ENCODE measurements at regions not wholly inside any gene's neighbourhood (a gene's known extent, or its start where the extent isn't known, plus 50 kb on each side); places are given as distances from the start of the nearest gene placed in this dataset.
A peak's percentile ranks its signal among the peaks of the same experiment; 100 is the strongest.

DNA sequence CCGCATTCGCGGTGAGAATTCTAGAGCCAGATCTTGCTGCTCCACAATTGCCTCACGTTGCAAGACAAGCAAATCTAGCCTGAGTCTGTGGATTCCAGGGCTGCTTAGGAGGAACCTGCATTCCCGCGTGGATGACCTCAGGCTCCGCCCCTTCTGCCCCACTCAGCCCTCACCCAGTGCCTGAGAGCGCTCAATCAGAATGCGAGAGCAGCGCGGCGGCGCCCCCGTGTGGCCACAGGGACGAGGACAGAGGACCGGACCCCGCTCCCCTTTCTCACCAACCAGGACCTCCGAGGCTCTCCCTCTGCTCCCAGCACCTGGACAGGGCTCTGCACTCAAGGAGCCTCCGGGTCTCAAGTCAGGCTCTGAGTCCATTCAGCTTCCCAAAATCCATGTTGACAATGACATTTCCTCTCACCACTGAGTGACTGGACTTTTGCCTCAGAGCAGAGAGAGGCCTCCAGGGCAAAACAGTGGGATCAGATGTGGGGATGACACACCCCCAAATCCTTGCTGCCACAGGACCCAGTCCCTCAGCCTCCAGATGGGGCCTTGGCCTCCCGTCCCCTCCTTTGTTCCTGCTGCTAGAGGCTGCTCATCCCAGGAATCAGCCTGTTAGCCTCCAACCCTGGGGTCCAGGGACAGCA is 52.0 kb downstream of the RPP21 start:
- H3K27ac Mint-ChIP-seq, result no peak overlapping the region
- no peaks in the 10 kb centered on the region for H3K36me3 Mint-ChIP-seq
- peak; percentile 98 to 100 for ATAC-seq
- H3K9me3 Mint-ChIP-seq, result no peaks in the 10 kb centered on the region
- DNase-seq (ENCODE audit: low spot score in 2 of 2), result peak; percentile 82 to 95

DNA sequence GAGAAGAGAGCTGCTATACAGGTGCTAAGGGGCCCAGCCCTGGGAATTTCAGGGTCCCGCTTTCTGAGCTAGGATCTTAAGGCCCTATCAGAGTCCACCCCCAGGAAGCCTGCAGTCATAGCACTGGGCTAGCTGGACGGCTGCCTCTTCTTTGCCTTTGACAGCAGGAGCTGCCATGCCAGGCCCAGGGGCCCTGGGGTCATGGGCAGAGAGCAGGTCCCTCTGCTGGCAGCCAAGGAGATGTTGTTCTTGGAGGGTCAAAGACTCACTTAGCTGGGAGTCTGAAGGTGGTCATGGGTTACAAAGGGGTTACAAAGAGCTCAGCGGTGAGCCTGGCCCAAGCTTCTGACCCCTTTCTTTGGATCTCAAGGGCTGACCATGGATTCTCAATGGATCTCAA is 52.7 kb downstream of the RPP21 start:
- ATAC-seq, result no peak
- H3K36me3 Mint-ChIP-seq, result no peaks in the 10 kb centered on the region
- DNase-seq (ENCODE audit: low spot score in 2 of 2), result no peak
- no peak overlapping the region for H3K27ac Mint-ChIP-seq
- H3K9me3 Mint-ChIP-seq, result no peaks in the 10 kb centered on the region

DNA sequence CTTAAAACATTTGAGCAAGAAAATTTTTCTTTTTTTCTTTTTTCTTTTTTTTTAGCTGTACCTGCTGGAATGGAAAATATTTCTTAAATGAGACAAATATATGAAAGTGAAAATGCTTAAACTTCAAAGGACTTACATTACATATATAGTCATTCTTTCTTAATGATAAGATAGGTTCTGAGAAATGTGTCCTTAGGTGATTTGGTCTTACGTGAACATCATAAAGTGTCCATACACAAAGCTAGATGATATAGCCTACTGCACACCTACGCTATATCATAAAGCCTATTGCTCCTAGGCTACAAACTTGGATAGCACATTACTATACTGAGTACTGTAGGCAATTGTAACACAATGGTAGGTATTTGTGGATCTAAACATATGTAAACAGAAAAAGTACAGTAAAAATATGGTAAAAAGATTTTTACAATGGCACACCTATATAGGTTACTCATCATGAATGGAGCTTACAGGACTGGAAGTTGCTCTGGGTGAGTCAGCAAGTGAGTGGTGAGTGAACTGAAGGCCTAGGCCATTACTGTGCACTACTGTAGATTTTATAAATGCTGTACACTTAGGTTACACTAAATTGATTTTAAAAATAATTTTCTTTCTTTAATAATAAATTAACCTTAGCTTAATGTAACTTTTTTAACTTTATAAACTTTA is 54.6 kb downstream of the RPP21 start:
- ATAC-seq, result peak; percentile 33
- Mint-ChIP-seq H3K9me3 (no peaks in the 10 kb centered on the region), H3K27ac (no peak overlapping the region), H3K36me3 (no peaks in the 10 kb centered on the region)
- no peak for DNase-seq (ENCODE audit: low spot score in 2 of 2)

GRCh38 chr6:30405934-30406333 is 61.0 kb downstream of the RPP21 start:
- no peak for ATAC-seq
- no peak overlapping the region for H3K27ac Mint-ChIP-seq
- no peak for DNase-seq (ENCODE audit: low spot score in 2 of 2)
- peaks cover 6 to 19% of the 10 kb centered on the region in 2 donors for H3K36me3 Mint-ChIP-seq
- peaks cover 7 to 19% of the 10 kb centered on the region in 2 donors for H3K9me3 Mint-ChIP-seq

DNA sequence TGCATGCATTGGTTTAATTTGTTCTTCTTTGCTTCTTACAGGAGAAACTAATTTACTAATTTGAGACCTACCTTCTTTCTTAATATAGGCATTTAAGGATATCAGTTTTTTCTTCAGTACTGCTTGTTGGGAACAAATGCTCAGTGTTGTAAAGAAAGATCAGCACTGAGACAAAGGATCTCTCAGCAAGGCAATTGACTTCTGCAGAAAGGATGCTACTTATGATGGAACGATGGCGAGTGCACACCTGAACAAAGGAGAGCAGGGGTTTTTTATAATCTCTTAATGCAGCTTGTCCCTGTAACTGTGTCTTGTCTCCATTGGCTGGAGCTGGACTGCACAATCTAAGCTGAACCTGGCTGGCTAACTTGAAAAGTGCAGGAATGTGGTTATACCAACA is 64.2 kb downstream of the RPP21 start:
- peaks cover 6 to 19% of the 10 kb centered on the region in 2 donors for H3K36me3 Mint-ChIP-seq
- no peak for ATAC-seq
- H3K27ac Mint-ChIP-seq, result no peak overlapping the region
- no peak for DNase-seq (ENCODE audit: low spot score in 2 of 2)
- H3K9me3 Mint-ChIP-seq, result peaks cover 7 to 19% of the 10 kb centered on the region in 2 donors

DNA sequence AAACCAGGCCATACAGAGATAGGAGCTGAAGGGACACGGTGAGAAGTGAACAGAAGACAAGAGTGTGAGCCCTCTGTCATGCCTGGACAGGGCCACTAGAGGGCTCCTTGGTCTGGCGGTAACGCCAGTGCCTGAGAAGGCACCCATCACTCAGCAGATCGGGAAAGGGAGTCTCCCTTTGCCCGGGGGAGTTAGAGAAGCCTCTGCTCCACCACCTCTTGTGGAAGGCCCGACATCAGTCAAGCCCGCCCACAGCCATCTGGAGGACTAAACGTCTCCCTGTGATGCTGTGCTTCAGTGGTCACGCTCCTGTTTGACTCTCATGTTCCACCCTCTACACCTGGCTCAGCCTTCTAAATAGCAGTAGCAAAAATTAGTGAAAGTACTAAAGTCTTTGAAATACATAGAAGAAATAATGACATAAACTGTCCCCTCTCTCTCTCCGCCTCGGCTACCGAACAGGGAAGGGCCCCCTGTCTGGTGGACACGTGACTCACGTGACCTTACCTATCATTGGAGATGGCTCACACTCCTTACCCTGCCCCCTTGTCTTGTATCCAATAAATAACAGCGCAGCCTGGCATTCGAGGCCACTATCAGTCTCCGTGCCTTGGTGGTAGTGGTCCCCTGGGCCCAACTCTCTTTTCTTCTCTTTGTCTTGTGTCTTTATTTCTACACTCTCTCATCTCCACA is 66.7 kb downstream of the RPP21 start:
- Mint-ChIP-seq H3K36me3 (peaks cover 6 to 19% of the 10 kb centered on the region in 2 donors), H3K27ac (no peak overlapping the region), H3K9me3 (peaks cover 7 to 19% of the 10 kb centered on the region in 2 donors)
- DNase-seq (ENCODE audit: low spot score in 2 of 2), result peak; percentile 59 to 76
- ATAC-seq, result peak; percentile 66 to 93

GRCh38 chr6:30418448-30418847 is 70.9 kb upstream of the HLA-E start:
- no peak for ATAC-seq
- no peak for DNase-seq (ENCODE audit: low spot score in 2 of 2)
- no peak overlapping the region for H3K27ac Mint-ChIP-seq

GRCh38 chr6:30424549-30424948 is 64.8 kb upstream of the HLA-E start:
- no peak for DNase-seq (ENCODE audit: low spot score in 2 of 2)
- no peak for ATAC-seq

More at GRCh38 chr6:30418448-30418847, 70.9 kb upstream of the HLA-E start:
- H3K36me3 Mint-ChIP-seq, result no peaks in the 10 kb centered on the region
- no peaks in the 10 kb centered on the region for H3K9me3 Mint-ChIP-seq

More at GRCh38 chr6:30424549-30424948, 64.8 kb upstream of the HLA-E start:
- H3K9me3 Mint-ChIP-seq, result peaks cover 4% of the 10 kb centered on the region in 2 donors
- peaks cover 0 to 13% of the 10 kb centered on the region in 2 donors for H3K36me3 Mint-ChIP-seq
- H3K27ac Mint-ChIP-seq, result no peak overlapping the region
